GM13976 (cell line): ENCODE measurements at regions not wholly inside any gene's neighbourhood (a gene's known extent, or its start where the extent isn't known, plus 50 kb on each side); places are given as distances from the start of the nearest gene placed in this dataset.
"Not testable (repeated sequence)": the region's sequence is repeated elsewhere in the genome, so short reads cannot be mapped to it uniquely, and the experiment has no call there.

Experiments
- DNase-seq: peaks from one replicate; pipeline ENCODE4 v3.0.0; 2012; ENCODE audit warnings: low spot score
- CTCF ChIP-seq: IDR thresholded peaks from 2 replicates; pipeline ENCODE4 v1.5.1; 2012; ENCODE audit warnings: borderline replicate concordance, mild to moderate bottlenecking; ENCODE audit not compliant: insufficient read depth; ENCODE audit errors: extremely low read depth, missing control alignments, control extremely low read depth
- in situ Hi-C: fragments of 300-500 bp; cut with MboI; formaldehyde crosslinking; loops from one replicate; pipeline ENCODE4 v1.12.0; 2022; ENCODE audit warnings: low sequenced_read_pairs, mixed read lengths, inconsistent platforms; ENCODE audit not compliant: unreplicated experiment

GRCh38 chr9:111744363-111744762, 50.4 kb downstream of the SHOC1 start:
- no peak for DNase-seq
- in situ Hi-C loops, result no loop called here
- no peak for TF ChIP-seq CTCF

GRCh38 chr9:111743275-111743674, 51.5 kb downstream of the SHOC1 start:
- no peak for DNase-seq
- in situ Hi-C loops, result no loop called here
- TF ChIP-seq CTCF, result peak; percentile 6

DNA sequence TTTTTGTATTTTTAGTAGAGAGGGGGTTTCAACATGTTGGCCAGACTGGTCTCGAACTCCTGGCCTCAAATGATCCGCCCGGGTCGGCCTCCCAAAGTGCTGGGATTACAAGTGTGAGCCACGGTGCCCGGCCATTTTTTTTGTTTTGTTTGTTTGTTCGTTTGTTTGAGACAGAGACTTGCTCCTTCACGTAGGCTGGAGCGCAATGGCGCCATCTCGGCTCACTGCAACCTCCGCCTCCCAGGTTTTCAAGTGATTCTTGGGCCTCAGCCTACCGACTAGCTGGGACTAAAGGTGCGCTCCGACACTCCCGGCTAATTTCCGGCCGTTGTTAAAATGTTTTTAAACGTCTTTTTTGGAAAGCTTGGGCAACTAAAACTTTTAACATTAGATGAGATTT, 54.0 kb downstream of the SHOC1 start:
- in situ Hi-C loops, result no loop called here
- TF ChIP-seq CTCF, result no peak
- no peak for DNase-seq

- TF ChIP-seq CTCF, result no peak
- in situ Hi-C loops, result no loop called here
- no peak for DNase-seq
Measured at GRCh38 chr9:111736714-111737113, 58.0 kb downstream of the SHOC1 start.

- DNase-seq, in situ Hi-C loops: not testable (repeated sequence)
Measured at GRCh38 chr9:111735344-111735743, 59.4 kb downstream of the SHOC1 start.

DNA sequence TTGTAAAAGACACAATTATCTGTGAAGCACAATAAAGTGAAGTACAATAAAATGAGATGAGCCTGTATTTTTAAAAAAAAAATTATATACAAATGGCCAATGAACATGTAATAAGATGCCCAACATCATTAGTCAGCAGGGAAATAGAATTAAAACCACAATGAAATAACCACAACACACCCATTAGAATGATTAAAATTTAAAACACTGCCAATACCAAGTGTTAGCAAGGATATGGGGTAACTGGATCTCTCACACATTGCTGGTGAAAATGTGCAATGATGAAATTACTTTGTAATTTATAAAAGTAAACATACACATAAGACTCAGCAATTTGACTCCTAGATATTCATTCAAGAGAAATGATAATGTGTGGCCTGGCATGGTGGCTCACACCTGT, 62.8 kb downstream of the SHOC1 start:
- TF ChIP-seq CTCF, result no peak
- in situ Hi-C loops, result no loop called here
- DNase-seq, result no peak

DNA sequence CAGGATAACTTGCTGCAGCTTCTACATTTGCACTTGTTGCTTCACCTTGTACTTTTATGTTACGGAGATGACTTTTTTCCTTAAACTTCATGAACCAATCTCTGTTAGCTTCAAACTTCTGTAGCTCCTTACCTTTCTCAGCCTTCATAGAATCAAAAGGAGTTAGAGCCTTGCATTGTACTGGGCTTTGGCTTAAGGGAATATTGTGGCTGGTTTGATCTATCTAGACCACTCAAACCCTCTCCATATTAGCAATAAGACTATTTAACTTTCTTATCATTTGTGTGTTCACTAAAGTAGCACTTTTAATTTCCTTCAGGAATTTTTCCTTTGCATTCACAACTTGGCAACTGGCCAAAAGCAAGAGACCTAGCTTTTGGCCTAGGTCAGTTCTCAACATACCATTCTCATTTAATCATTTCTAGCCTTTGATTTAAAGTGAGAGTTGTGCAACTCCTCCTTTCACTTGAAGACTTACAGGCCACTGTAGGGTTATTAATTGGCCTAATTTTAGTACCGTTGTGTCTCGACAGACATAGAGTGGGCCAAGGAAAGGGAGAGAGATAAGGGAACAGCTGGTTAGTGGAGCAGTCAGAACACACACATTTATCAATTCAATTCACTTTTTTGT, 63.7 kb downstream of the SHOC1 start:
- no peak for DNase-seq
- TF ChIP-seq CTCF, result no peak
- in situ Hi-C loops, result no loop called here
